ENCODE measurements at regions not wholly inside any gene's neighbourhood (a gene's known extent, or its start where the extent isn't known, plus 50 kb on each side); places are given as distances from the start of the nearest gene placed in this dataset.

DNA sequence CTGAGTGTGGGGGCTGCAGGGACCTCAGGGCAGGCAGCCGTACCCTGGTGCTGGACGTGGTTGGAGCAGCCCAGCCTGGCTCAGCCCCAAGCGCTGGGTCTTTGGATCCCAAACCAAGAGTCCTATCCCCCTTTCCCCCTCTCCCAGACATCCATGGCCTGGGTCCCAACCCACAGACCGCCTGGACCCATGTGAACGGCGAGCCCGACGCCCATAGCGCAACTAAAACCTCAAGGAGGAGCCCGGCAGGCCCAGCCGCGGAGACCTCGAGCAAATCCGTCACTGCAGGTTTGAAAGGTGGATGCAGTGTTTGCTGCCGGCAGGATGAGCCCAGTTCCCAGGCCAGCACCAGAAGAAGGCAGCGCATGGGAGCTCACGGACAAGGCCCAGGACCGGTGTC lies 337.0 kb downstream of the BRD1 start:
- Histone ChIP-seq H3K9me3 (peaks cover 0 to 9% (median 0%) of the 10 kb centered on the region in 4 donors), H3K36me3 (no peaks in the 10 kb centered on the region), H3K27ac (no peak overlapping the region), H3K4me1 (no peaks in the 10 kb centered on the region), H3K27me3 (no peaks in the 10 kb centered on the region), H3K4me3 (no peak overlapping the region)
- no peak for DNase-seq (ENCODE audit: low spot score in 2 of 2)
- 84 to 91% methylated on average over 18 of the region's 18 CpGs for WGBS, 2 donors
- no peak for TF ChIP-seq EP300 (IDR thresholded peaks at IDR 0.05)
- TF ChIP-seq CTCF (IDR thresholded peaks at IDR 0.05): no peak

GRCh38 chr22:49489821-49490220 lies 337.9 kb downstream of the BRD1 start:
- TF ChIP-seq POLR2A (IDR thresholded peaks at IDR 0.05): no peak
- TF ChIP-seq EP300 (IDR thresholded peaks at IDR 0.05): no peak
- TF ChIP-seq CTCF (IDR thresholded peaks at IDR 0.05): no peak
- Histone ChIP-seq H3K27me3 (no peaks in the 10 kb centered on the region), H3K9me3 (peaks cover 0 to 6% (median 0%) of the 10 kb centered on the region in 4 donors), H3K4me3 (no peak overlapping the region), H3K27ac (no peak overlapping the region), H3K36me3 (no peaks in the 10 kb centered on the region), H3K4me1 (no peaks in the 10 kb centered on the region)
- no peak for DNase-seq (ENCODE audit: low spot score in 2 of 2)
- WGBS, 2 donors: 96 to 97% methylated on average over 7 of the region's 7 CpGs

- TF ChIP-seq CTCF (IDR thresholded peaks at IDR 0.05): no peak
- WGBS, 2 donors: 87 to 89% methylated on average over 8 to 10 of the region's 10 CpGs
- H3K9me3 ChIP-seq: peaks cover 0 to 4% (median 0%) of the 10 kb centered on the region in 4 donors
- H3K27me3 ChIP-seq: no peaks in the 10 kb centered on the region
- no peaks in the 10 kb centered on the region for H3K36me3 ChIP-seq
- no peak for DNase-seq (ENCODE audit: low spot score in 2 of 2)
- no peaks in the 10 kb centered on the region for H3K4me1 ChIP-seq
- H3K27ac ChIP-seq: no peak overlapping the region
- H3K4me3 ChIP-seq: no peak overlapping the region
Observed at GRCh38 chr22:49488943-49489342, 338.7 kb downstream of the BRD1 start.

- Histone ChIP-seq H3K36me3 (no peaks in the 10 kb centered on the region), H3K27me3 (no peaks in the 10 kb centered on the region), H3K4me1 (no peaks in the 10 kb centered on the region), H3K4me3 (no peak overlapping the region), H3K9me3 (peaks cover 0 to 4% (median 0%) of the 10 kb centered on the region in 4 donors), H3K27ac (no peak overlapping the region)
- TF ChIP-seq POLR2A (IDR thresholded peaks at IDR 0.05) (no peak), CTCF (IDR thresholded peaks at IDR 0.05) (no peak), EP300 (IDR thresholded peaks at IDR 0.05) (no peak)
- DNase-seq (ENCODE audit: low spot score in 2 of 2): no peak
- 41 to 45% methylated on average over 11 of the region's 11 CpGs for WGBS, 2 donors
Observed at GRCh38 chr22:49487950-49488349, 339.7 kb downstream of the BRD1 start.

GRCh38 chr22:49486225-49486624 lies 341.4 kb downstream of the BRD1 start:
- Histone ChIP-seq H3K36me3 (no peaks in the 10 kb centered on the region), H3K27me3 (peaks cover 0 to 8% of the 10 kb centered on the region in 2 donors), H3K9me3 (peaks cover 0 to 4% (median 0%) of the 10 kb centered on the region in 4 donors), H3K27ac (no peak overlapping the region), H3K4me3 (no peak overlapping the region), H3K4me1 (no peaks in the 10 kb centered on the region)
- TF ChIP-seq POLR2A (IDR thresholded peaks at IDR 0.05): no peak
- TF ChIP-seq EP300 (IDR thresholded peaks at IDR 0.05): no peak
- no peak for TF ChIP-seq CTCF (IDR thresholded peaks at IDR 0.05)
- DNase-seq (ENCODE audit: low spot score in 2 of 2): no peak
- 91 to 95% methylated on average over 5 to 7 of the region's 7 CpGs for WGBS, 2 donors

Data from tibial nerve (tissue), 4 donors.